PC-3 (cell line): ENCODE measurements at regions not wholly inside any gene's neighbourhood (a gene's known extent, or its start where the extent isn't known, plus 50 kb on each side); places are given as distances from the start of the nearest gene placed in this dataset.

Experiments
- ATAC-seq: fragments of 200-7000 bp; cut with Tn5 transposase; 2 replicates; pipeline ENCODE4 v1.9.1; 2020; ENCODE audit warnings: mild to moderate bottlenecking, moderate library complexity
- BruUV-seq: library from RNA; stranded (reverse); fragments of 400-500 nt; replicated peaks from 2 replicates; lab custom pipeline; 2021; lab: Mats Ljungman, UMichigan
- CTCF ChIA-PET: fragments of 300-600 bp; sonication (Branson Sonifier 250); formaldehyde crosslinking; loops from one replicate; lab custom pipeline; 2022; ENCODE audit warnings: antibody characterized with exemption; lab: Charles Lee
- POLR2A ChIA-PET: fragments of 300-600 bp; sonication (Branson Sonifier 250); formaldehyde crosslinking; loops from one replicate; lab custom pipeline; 2022; ENCODE audit warnings: antibody characterized with exemption; ENCODE audit not compliant: unreplicated experiment; lab: Charles Lee
- DNase-seq: peaks from one replicate; pipeline ENCODE4 v3.0.0-alpha.2; 2015
- H2AFZ ChIP-seq: fragments of 300-600 bp; sonication (generic); 2 replicates; pipeline ENCODE4 v1.6.0; 2016; ENCODE audit warnings: antibody characterized with exemption, low read length
- H3F3A ChIP-seq: fragments of 300-600 bp; sonication (generic); one replicate; pipeline ENCODE4 v1.6.0; 2017; ENCODE audit warnings: antibody characterized with exemption, low read length, control low read depth, mild to moderate bottlenecking; ENCODE audit not compliant: unreplicated experiment
- H3K27ac ChIP-seq: fragments of 300-600 bp; sonication (generic); 2 replicates; pipeline ENCODE4 v1.5.1; 2016; ENCODE audit warnings: mild to moderate bottlenecking, low read length
- H3K27me3 ChIP-seq: fragments of 300-600 bp; sonication (generic); 2 replicates; pipeline ENCODE4 v1.6.1; 2016; ENCODE audit warnings: low read length, mixed read lengths
- H3K36me3 ChIP-seq: fragments of 300-600 bp; sonication (generic); 2 replicates; pipeline ENCODE4 v1.6.1; 2016; ENCODE audit warnings: low read depth, mixed run types, low read length, mixed read lengths
- H3K4me1 ChIP-seq: fragments of 300-600 bp; sonication (generic); 2 replicates; pipeline ENCODE4 v1.5.1; 2016; ENCODE audit warnings: low read length; ENCODE audit not compliant: insufficient read depth
- H3K4me2 ChIP-seq: fragments of 300-600 bp; sonication (generic); 2 replicates; pipeline ENCODE4 v1.6.0; 2016; ENCODE audit warnings: low read length
- H3K4me3 ChIP-seq: fragments of 300-600 bp; sonication (generic); 2 replicates; pipeline ENCODE4 v1.5.1; 2016; ENCODE audit warnings: mild to moderate bottlenecking, low read length, mixed read lengths
- H3K79me2 ChIP-seq: fragments of 300-600 bp; sonication (generic); 2 replicates; pipeline ENCODE4 v1.6.1; 2017; ENCODE audit warnings: low read length, mixed read lengths
- H3K9ac ChIP-seq: fragments of 300-600 bp; sonication (generic); 2 replicates; pipeline ENCODE4 v1.6.0; 2016; ENCODE audit warnings: mild to moderate bottlenecking, low read length
- H3K9me2 ChIP-seq: fragments of 300-600 bp; sonication (generic); replicated peaks from 2 replicates; pipeline ENCODE4 v1.6.1; 2016; ENCODE audit warnings: mixed run types, low read length, mixed read lengths
- H3K9me3 ChIP-seq: fragments of 300-600 bp; sonication (generic); 2 replicates; pipeline ENCODE4 v1.6.1; 2016; ENCODE audit warnings: low read length, mixed read lengths
- H4K20me1 ChIP-seq: fragments of 300-600 bp; sonication (generic); 2 replicates; pipeline ENCODE4 v1.6.1; 2016; ENCODE audit warnings: low read length, mixed read lengths
- CTCF ChIP-seq: fragments of 300-600 bp; sonication (generic); conservative IDR thresholded peaks from 2 replicates; pipeline ENCODE4 v1.5.1; 2017; ENCODE audit warnings: antibody characterized with exemption, low read depth, mild to moderate bottlenecking, low read length
- EZH2 ChIP-seq: fragments of 300-600 bp; sonication (generic); IDR thresholded peaks from one replicate; pipeline ENCODE4 v1.6.1; 2017; ENCODE audit warnings: antibody characterized with exemption, mild to moderate bottlenecking, low read length; ENCODE audit not compliant: unreplicated experiment
- EZH2phosphoT487 ChIP-seq: fragments of 300-600 bp; sonication (generic); IDR thresholded peaks from 2 replicates; pipeline ENCODE4 v1.6.1; 2018; ENCODE audit warnings: mild to moderate bottlenecking, antibody characterized with exemption, low read length, borderline replicate concordance
- intact Hi-C: fragments of 100-400 bp; cut with micrococcal nuclease; formaldehyde crosslinking; loops from 2 replicates; pipeline ENCODE4 v1.9.0; 2023

- Histone ChIP-seq H3K9me3 (no peaks in the 10 kb centered on the region), H3K27me3 (no peaks in the 10 kb centered on the region), H3K4me3 (no peak overlapping the region), H3K36me3 (no peaks in the 10 kb centered on the region), H3K4me2 (no peak overlapping the region), H3K4me1 (peaks cover 43% of the 10 kb centered on the region), H4K20me1 (no peaks in the 10 kb centered on the region), H3K27ac (no peak overlapping the region), H3K79me2 (no peaks in the 10 kb centered on the region), H3F3A (no peaks in the 10 kb centered on the region), H3K9me2 (no peaks in the 10 kb centered on the region), H3K9ac (no peak overlapping the region), H2AFZ (peak overlapping the region; percentile 9; the same call in 1 of the 2 replicates)
- TF ChIP-seq CTCF (no peak), EZH2 (no peak), EZH2phosphoT487 (no peak)
- no TSS peak for BruUV-seq
- intact Hi-C loops: loop anchor here (1.0 kb wide), 1 partner anchor 8 kb away; no protein-coding TSS in a partner anchor
- DNase-seq: peak; percentile 43
- ChIA-PET CTCF (interaction anchor here (0.6 to 0.7 kb wide), 2 partner anchors 51 to 111 kb away, joined by 4 read pairs; no protein-coding TSS in a partner anchor), POLR2A (no interaction called here)
- ATAC-seq: no peak
Observed at GRCh38 chr10:61845196-61845949, 56.1 kb upstream of the ARID5B start.

GRCh38 chr10:61845950-61846268, 55.6 kb upstream of the ARID5B start:
- Histone ChIP-seq H3K27ac (no peak overlapping the region), H3K9me3 (no peaks in the 10 kb centered on the region), H2AFZ (peak overlapping the region; percentile 9; the same call in 1 of the 2 replicates), H3K79me2 (no peaks in the 10 kb centered on the region), H3K27me3 (no peaks in the 10 kb centered on the region), H3K4me3 (no peak overlapping the region), H4K20me1 (no peaks in the 10 kb centered on the region), H3K36me3 (no peaks in the 10 kb centered on the region), H3K9me2 (no peaks in the 10 kb centered on the region), H3K4me2 (no peak overlapping the region), H3K9ac (no peak overlapping the region), H3F3A (no peaks in the 10 kb centered on the region), H3K4me1 (peaks cover 43% of the 10 kb centered on the region)
- no TSS peak for BruUV-seq
- POLR2A ChIA-PET: no interaction called here
- TF ChIP-seq CTCF (no peak), EZH2phosphoT487 (no peak), EZH2 (no peak)
- intact Hi-C loops: loop anchor here (1.0 kb wide), 1 partner anchor 9 kb away; no protein-coding TSS in a partner anchor
- DNase-seq (no peak), ATAC-seq (no peak)
- CTCF ChIA-PET: interaction anchor here (0.6 to 0.7 kb wide), 2 partner anchors 51 to 111 kb away, joined by 4 read pairs; no protein-coding TSS in a partner anchor

GRCh38 chr10:61846370-61847031, 55.0 kb upstream of the ARID5B start:
- no peaks in the 10 kb centered on the region for H3K9me3 ChIP-seq
- no peaks in the 10 kb centered on the region for H4K20me1 ChIP-seq
- H3K36me3 ChIP-seq: no peaks in the 10 kb centered on the region
- intact Hi-C loops: no loop called here
- H3K4me2 ChIP-seq: no peak overlapping the region
- BruUV-seq: no TSS peak
- H3K79me2 ChIP-seq: no peaks in the 10 kb centered on the region
- H3K27ac ChIP-seq: no peak overlapping the region
- DNase-seq (no peak), ATAC-seq (no peak)
- H3K27me3 ChIP-seq: no peaks in the 10 kb centered on the region
- ChIA-PET POLR2A (no interaction called here), CTCF (no interaction called here)
- H3K9me2 ChIP-seq: no peaks in the 10 kb centered on the region
- TF ChIP-seq EZH2: no peak
- TF ChIP-seq CTCF: no peak
- no peak for TF ChIP-seq EZH2phosphoT487
- H3K4me1 ChIP-seq: peaks cover 41% of the 10 kb centered on the region
- H2AFZ ChIP-seq: no peak overlapping the region
- H3F3A ChIP-seq: no peaks in the 10 kb centered on the region
- no peak overlapping the region for H3K4me3 ChIP-seq
- H3K9ac ChIP-seq: no peak overlapping the region
